ENCODE measurements at regions not wholly inside any gene's neighbourhood (a gene's known extent, or its start where the extent isn't known, plus 50 kb on each side); places are given as distances from the start of the nearest gene placed in this dataset.

DNA sequence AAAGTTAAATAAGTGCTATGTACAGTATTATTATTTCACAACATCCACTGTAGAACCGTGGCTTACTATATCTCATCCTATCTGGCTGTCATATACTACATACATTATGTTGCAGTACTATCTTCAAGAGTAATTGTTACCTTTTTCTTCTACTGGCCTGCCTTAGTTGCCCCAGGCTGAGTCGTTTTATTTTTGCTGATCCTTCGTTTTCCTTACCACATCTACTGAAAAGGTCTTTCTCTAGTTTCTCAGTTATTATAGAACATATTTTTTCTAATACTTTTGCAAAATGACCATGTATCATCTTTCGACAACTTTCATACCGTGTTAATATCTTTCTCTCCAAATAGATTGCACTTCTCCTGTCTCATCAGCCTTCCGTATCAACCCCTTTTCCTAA, 523.1 kb downstream of the SOX5 start:
- no CpG with 5 or more reads among the region's 6 CpGs for WGBS, 2 experiments (ENCODE audit: extremely low coverage in 2 of 2, insufficient read length in 1 of 2)
- Histone ChIP-seq H3K9me1 (ENCODE audit: insufficient read depth, low read length) (no peaks in the 10 kb centered on the region), H3K27me3 (ENCODE audit: control insufficient read depth, insufficient read depth, low read length) (no peaks in the 10 kb centered on the region), H3K4me2 (ENCODE audit: low read depth, low read length) (no peak overlapping the region), H2BK15ac (ENCODE audit: low read depth, low read length) (no peak overlapping the region), H2AK5ac (ENCODE audit: low read depth, low read length) (no peak overlapping the region), H3K27ac (ENCODE audit: insufficient read depth, low read length) (no peak overlapping the region), H3K36me3 (ENCODE audit: control insufficient read depth, insufficient read depth, low read length) (no peaks in the 10 kb centered on the region), H3K4ac (ENCODE audit: low read depth, low read length) (no peak overlapping the region), H3K4me3 (ENCODE audit: insufficient read depth, low read depth, low read length) (no peak overlapping the region), H2BK20ac (ENCODE audit: low read depth, low read length) (no peak overlapping the region), H4K20me1 (ENCODE audit: insufficient read depth, low read length) (no peaks in the 10 kb centered on the region), H4K91ac (ENCODE audit: insufficient read depth, low read depth, low read length) (no peak overlapping the region), H3K14ac (replicated peaks; ENCODE audit: low read depth, low read length) (no peak overlapping the region), H2AFZ (replicated peaks; ENCODE audit: low read length, poor library complexity) (no peak overlapping the region), H4K8ac (ENCODE audit: low read depth in 2 of 2, low read length in 2 of 2) (no peak overlapping the region), H3K56ac (ENCODE audit: extremely low read depth, insufficient read depth, low read length) (no peak overlapping the region), H3K79me1 (ENCODE audit: low read depth in 1 of 2, low read length in 2 of 2) (no peaks in the 10 kb centered on the region), H3K23ac (ENCODE audit: low read depth, low read length) (no peak overlapping the region), H2AK9ac (replicated peaks; ENCODE audit: low read depth, low read length, poor library complexity) (no peak overlapping the region), H3K4me1 (ENCODE audit: control insufficient read depth, insufficient read depth, low read length) (no peaks in the 10 kb centered on the region), H2BK5ac (ENCODE audit: low read depth, low read length, poor library complexity, severe bottlenecking) (no peak overlapping the region), H3K9ac (ENCODE audit: low read depth, low read length) (no peak overlapping the region), H3K18ac (ENCODE audit: low read depth, low read length) (no peak overlapping the region), H4K5ac (ENCODE audit: low read depth, low read length) (no peak overlapping the region), H3K9me3 (ENCODE audit: control insufficient read depth, insufficient read depth, low read length) (no peaks in the 10 kb centered on the region), H2BK120ac (ENCODE audit: low read depth, low read length) (no peak overlapping the region)
- no TSS peak for BruUV-seq (replicated peaks)
- ATAC-seq (ENCODE audit: low read depth), result no peak
- no peak for DNase-seq
- TF ChIP-seq POLR2A (IDR thresholded peaks at IDR 0.05; ENCODE audit: low read depth, low read length) (no peak), MXI1 (IDR thresholded peaks at IDR 0.05; ENCODE audit: borderline replicate concordance, low read depth, low read length) (no peak), ELK1 (IDR thresholded peaks at IDR 0.05; ENCODE audit: borderline replicate concordance, low read depth, low read length) (no peak), RCOR1 (IDR thresholded peaks at IDR 0.05; ENCODE audit: insufficient replicate concordance, low read length) (no peak), RFX5 (IDR thresholded peaks at IDR 0.05; ENCODE audit: low read depth, low read length) (no peak), MAFK (IDR thresholded peaks at IDR 0.05; ENCODE audit: low read depth, low read length) (no peak), BHLHE40 (IDR thresholded peaks at IDR 0.05; ENCODE audit: low read depth, low read length) (no peak), SMC3 (IDR thresholded peaks at IDR 0.05; ENCODE audit: low read depth, low read length) (no peak), NFE2L2 (IDR thresholded peaks at IDR 0.05; ENCODE audit: low read depth, low read length) (no peak), MAZ (IDR thresholded peaks at IDR 0.05; ENCODE audit: borderline replicate concordance, low read depth, low read length) (no peak), CEBPB (IDR thresholded peaks at IDR 0.05; ENCODE audit: low read depth, low read length) (no peak), FOS (IDR thresholded peaks at IDR 0.05; ENCODE audit: low read depth, low read length) (no peak), RAD21 (IDR thresholded peaks at IDR 0.05; ENCODE audit: low read length) (no peak), CHD1 (IDR thresholded peaks at IDR 0.05; ENCODE audit: low read depth, low read length) (no peak)
- TF ChIP-seq, protein P1, sequence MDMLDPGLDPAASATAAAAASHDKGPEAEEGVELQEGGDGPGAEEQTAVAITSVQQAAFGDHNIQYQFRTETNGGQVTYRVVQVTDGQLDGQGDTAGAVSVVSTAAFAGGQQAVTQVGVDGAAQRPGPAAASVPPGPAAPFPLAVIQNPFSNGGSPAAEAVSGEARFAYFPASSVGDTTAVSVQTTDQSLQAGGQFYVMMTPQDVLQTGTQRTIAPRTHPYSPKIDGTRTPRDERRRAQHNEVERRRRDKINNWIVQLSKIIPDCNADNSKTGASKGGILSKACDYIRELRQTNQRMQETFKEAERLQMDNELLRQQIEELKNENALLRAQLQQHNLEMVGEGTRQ (IDR thresholded peaks at IDR 0.05; ENCODE audit: low read depth, low read length), result no peak
- TF ChIP-seq, protein P2, sequence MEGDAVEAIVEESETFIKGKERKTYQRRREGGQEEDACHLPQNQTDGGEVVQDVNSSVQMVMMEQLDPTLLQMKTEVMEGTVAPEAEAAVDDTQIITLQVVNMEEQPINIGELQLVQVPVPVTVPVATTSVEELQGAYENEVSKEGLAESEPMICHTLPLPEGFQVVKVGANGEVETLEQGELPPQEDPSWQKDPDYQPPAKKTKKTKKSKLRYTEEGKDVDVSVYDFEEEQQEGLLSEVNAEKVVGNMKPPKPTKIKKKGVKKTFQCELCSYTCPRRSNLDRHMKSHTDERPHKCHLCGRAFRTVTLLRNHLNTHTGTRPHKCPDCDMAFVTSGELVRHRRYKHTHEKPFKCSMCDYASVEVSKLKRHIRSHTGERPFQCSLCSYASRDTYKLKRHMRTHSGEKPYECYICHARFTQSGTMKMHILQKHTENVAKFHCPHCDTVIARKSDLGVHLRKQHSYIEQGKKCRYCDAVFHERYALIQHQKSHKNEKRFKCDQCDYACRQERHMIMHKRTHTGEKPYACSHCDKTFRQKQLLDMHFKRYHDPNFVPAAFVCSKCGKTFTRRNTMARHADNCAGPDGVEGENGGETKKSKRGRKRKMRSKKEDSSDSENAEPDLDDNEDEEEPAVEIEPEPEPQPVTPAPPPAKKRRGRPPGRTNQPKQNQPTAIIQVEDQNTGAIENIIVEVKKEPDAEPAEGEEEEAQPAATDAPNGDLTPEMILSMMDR (conservative IDR thresholded peaks at IDR 0.05; ENCODE audit: low read depth, low read length), result no peak
- ChIA-PET CTCF (no interaction called here), POLR2A (ENCODE audit: unreplicated experiment) (no interaction called here)
- dilution Hi-C loops (cut with HindIII; ENCODE audit: low sequenced_read_pairs, unreplicated experiment) (no loop called here), intact Hi-C loops (cut with micrococcal nuclease) (no loop called here), in situ Hi-C loops (cut with MboI; ENCODE audit: low sequenced_read_pairs) (no loop called here)
